Common myeloid progenitor, CD34-positive (primary cell): ENCODE measurements at regions not wholly inside any gene's neighbourhood (a gene's known extent, or its start where the extent isn't known, plus 50 kb on each side); places are given as distances from the start of the nearest gene placed in this dataset.

Experiments
- CTCF ChIA-PET: fragments of 350-600 bp; sonication (Branson Sonifier 250); formaldehyde crosslinking; loops from one replicate; lab custom pipeline; 2021; ENCODE audit warnings: antibody characterized with exemption; lab: Charles Lee
- POLR2A ChIA-PET: fragments of 350-600 bp; sonication (Branson Sonifier 250); formaldehyde crosslinking; loops from one replicate; lab custom pipeline; 2021; ENCODE audit warnings: antibody characterized with exemption; lab: Charles Lee
- DNase-seq, 3 donors: peaks; one replicate each; pipeline versions ENCODE4 v3.0.0 to v3.0.0-alpha.2; 2013
- H3K27ac ChIP-seq, 2 experiments: 1 replicate in 1 of 2; 2 replicates in 1 of 2; pipeline ENCODE4 v1.7.0; 2013; ENCODE audit warnings: inconsistent platforms in 2 of 2, low read length in 2 of 2, mild to moderate bottlenecking in 2 of 2, low read depth in 1 of 2, moderate library complexity in 1 of 2; ENCODE audit not compliant: severe bottlenecking in 2 of 2, insufficient read depth in 1 of 2, poor library complexity in 1 of 2
- H3K27me3 ChIP-seq, 5 experiments: replicated peaks in 2 of 5; 1 replicate in 3 of 5; 2 replicates in 2 of 5; pipeline versions ENCODE4 v1.6.1 to v1.7.0; 2013; ENCODE audit warnings: low read length in 4 of 5, mild to moderate bottlenecking in 2 of 5, moderate library complexity in 2 of 5, inconsistent platforms in 1 of 5; ENCODE audit not compliant: insufficient read depth in 5 of 5, control insufficient read depth in 4 of 5
- H3K36me3 ChIP-seq, 4 experiments: 1 replicate in 2 of 4; 2 replicates in 2 of 4; pipeline versions ENCODE4 v1.6.1 to v1.7.0; 2013; ENCODE audit warnings: low read length in 3 of 4, control low read depth in 1 of 4, mild to moderate bottlenecking in 1 of 4; ENCODE audit not compliant: control insufficient read depth in 4 of 4, insufficient read depth in 4 of 4
- H3K4me1 ChIP-seq, 4 experiments: 1 replicate in 3 of 4; 2 replicates in 1 of 4; pipeline versions ENCODE4 v1.6.1 to v1.7.1; 2013; ENCODE audit warnings: low read length in 3 of 4, mild to moderate bottlenecking in 3 of 4, control low read depth in 1 of 4, inconsistent platforms in 1 of 4, moderate library complexity in 1 of 4; ENCODE audit not compliant: control insufficient read depth in 4 of 4, insufficient read depth in 4 of 4; ENCODE audit errors: control extremely low read depth in 1 of 4
- H3K4me3 ChIP-seq, 7 experiments: 1 replicate in 4 of 7; 2 replicates in 3 of 7; pipeline versions ENCODE4 v1.5.1 to v1.7.0; 2013; ENCODE audit warnings: mild to moderate bottlenecking in 7 of 7, low read length in 6 of 7, moderate library complexity in 6 of 7, inconsistent platforms in 2 of 7, low read depth in 2 of 7, control low read depth in 1 of 7; ENCODE audit not compliant: insufficient read depth in 4 of 7, control insufficient read depth in 1 of 7; ENCODE audit errors: extremely low read depth in 1 of 7
- H3K9me3 ChIP-seq, 5 experiments: 1 replicate in 4 of 5; 2 replicates in 1 of 5; pipeline versions ENCODE4 v1.6.1 to v1.7.1; 2013; ENCODE audit warnings: low read length in 4 of 5, mild to moderate bottlenecking in 2 of 5, inconsistent platforms in 1 of 5, low read depth in 1 of 5, moderate library complexity in 1 of 5; ENCODE audit not compliant: control insufficient read depth in 4 of 5, insufficient read depth in 2 of 5; ENCODE audit errors: control extremely low read depth in 1 of 5
- WGBS: methylation state at CpG from one replicate; pipeline ENCODE4 v1.1.5; 2013; ENCODE audit not compliant: insufficient coverage; 5-methylcytosine and 5-hydroxymethylcytosine counted together

DNA sequence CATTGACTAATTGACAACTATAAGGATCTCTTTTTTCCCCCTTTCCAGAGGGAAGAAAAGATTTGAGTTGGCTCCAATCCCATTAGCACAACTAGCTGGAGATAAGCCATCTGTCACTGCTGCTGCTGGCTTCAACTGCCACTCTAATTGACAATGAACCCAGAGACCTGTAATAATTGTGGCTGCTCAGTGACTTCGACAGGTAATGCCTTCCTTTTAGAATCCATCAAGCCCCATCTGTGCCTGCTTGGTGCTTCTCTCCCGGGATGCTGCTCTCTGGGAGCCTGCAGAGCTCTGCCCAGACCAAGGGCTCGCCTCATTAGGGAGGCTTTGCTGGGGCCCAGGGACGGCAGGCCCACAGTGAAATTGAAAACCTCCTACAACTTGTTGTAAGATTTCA is 376.7 kb upstream of the SOX11 start:
- CTCF ChIA-PET: no interaction called here
- H3K9me3 ChIP-seq: no peaks in the 10 kb centered on the region
- WGBS: 80% methylated on average over 4 of the region's 4 CpGs

GRCh38 chr2:5316001-5316490 is 376.1 kb upstream of the SOX11 start:
- Histone ChIP-seq H3K4me1 (no peaks in the 10 kb centered on the region), H3K36me3 (no peaks in the 10 kb centered on the region), H3K4me3 (no peak overlapping the region), H3K27ac (no peak overlapping the region), H3K27me3 (no peaks in the 10 kb centered on the region), H3K9me3 (no peaks in the 10 kb centered on the region)
- 100% methylated on average over 1 of the region's 1 CpG for WGBS
- CTCF ChIA-PET: no interaction called here
- POLR2A ChIA-PET: no interaction called here
- no peak for DNase-seq

More for the DNA sequence above, 376.7 kb upstream of the SOX11 start:
- H3K4me3 ChIP-seq: no peak overlapping the region
- H3K27ac ChIP-seq: no peak overlapping the region
- no peaks in the 10 kb centered on the region for H3K36me3 ChIP-seq
- DNase-seq: no peak
- no peaks in the 10 kb centered on the region for H3K4me1 ChIP-seq
- no peaks in the 10 kb centered on the region for H3K27me3 ChIP-seq
- POLR2A ChIA-PET: no interaction called here

- H3K27ac ChIP-seq: no peak overlapping the region
- H3K36me3 ChIP-seq: no peaks in the 10 kb centered on the region
- no peak for DNase-seq
- no peaks in the 10 kb centered on the region for H3K9me3 ChIP-seq
- POLR2A ChIA-PET: no interaction called here
- CTCF ChIA-PET: no interaction called here
- H3K4me1 ChIP-seq: no peaks in the 10 kb centered on the region
- H3K4me3 ChIP-seq: no peak overlapping the region
- WGBS: no CpG with 5 or more reads among the region's 1 CpG
- no peaks in the 10 kb centered on the region for H3K27me3 ChIP-seq
Measured at GRCh38 chr2:5319493-5319892, 372.7 kb upstream of the SOX11 start.

DNA sequence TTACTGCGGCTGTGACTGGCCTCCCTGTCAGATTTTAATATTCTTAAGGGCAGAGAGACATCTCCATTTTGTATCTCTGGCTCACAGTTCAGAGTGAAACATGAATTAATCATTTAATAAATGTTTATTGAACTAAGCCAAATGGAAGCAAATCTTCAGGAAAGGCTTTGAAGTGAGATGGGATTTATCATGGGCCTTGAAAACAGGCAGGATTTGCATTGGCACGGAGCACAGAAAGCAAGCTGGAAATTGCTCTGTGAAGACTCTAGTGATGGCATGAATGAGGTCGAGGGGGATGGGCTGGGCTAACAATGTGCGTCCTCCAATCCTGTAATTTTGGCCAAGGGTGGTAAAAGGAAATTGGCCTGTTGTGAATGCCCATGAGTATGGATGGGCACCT is 369.8 kb upstream of the SOX11 start:
- Histone ChIP-seq H3K4me1 (no peaks in the 10 kb centered on the region), H3K27ac (no peak overlapping the region), H3K36me3 (no peaks in the 10 kb centered on the region), H3K9me3 (no peaks in the 10 kb centered on the region), H3K27me3 (no peaks in the 10 kb centered on the region), H3K4me3 (no peak overlapping the region)
- 81% methylated on average over 3 of the region's 4 CpGs for WGBS
- no peak for DNase-seq
- ChIA-PET CTCF (no interaction called here), POLR2A (no interaction called here)

DNA sequence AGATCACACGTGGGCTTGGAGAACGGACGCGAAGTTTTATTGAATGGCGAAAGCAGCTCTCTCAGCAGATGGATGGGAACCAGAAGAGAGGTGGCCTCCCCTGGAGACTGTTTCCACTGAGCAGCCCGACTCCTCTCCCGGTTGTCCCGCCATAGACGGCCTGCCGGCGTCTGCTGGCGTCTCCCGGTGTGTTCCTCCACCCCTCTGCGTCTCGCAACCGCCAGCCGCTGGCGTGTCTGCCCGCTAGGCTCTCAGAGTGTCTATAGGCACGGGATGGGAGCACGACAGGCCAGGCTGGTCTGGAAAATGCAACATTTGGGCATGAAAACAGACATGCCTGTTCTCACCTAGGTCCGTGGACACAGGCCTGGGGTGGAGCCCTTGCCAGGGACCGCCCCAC is 366.7 kb upstream of the SOX11 start:
- CTCF ChIA-PET: no interaction called here
- Histone ChIP-seq H3K4me3 (no peak overlapping the region), H3K36me3 (no peaks in the 10 kb centered on the region), H3K4me1 (no peaks in the 10 kb centered on the region), H3K27me3 (no peaks in the 10 kb centered on the region), H3K27ac (no peak overlapping the region), H3K9me3 (no peaks in the 10 kb centered on the region)
- 92% methylated on average over 23 of the region's 23 CpGs for WGBS
- POLR2A ChIA-PET: no interaction called here
- no peak for DNase-seq

DNA sequence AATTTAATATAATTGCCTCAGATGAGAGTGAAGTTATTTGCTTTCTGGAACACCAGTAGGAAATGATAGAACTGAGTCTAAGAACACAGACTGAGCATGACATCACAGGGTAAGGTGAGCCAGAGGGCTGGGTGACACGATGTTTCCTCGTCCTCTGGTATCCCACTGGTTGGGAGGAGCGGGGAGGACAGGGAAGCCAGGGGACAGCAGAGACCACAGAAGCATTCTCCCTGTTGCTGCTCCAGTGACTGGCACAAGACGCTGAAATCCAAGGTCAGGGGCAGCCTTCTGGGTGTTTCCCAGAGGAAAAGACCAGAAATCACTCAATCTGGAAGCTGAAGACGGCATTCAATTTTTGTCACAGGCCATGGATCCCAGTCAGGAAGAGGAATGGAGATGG is 363.4 kb upstream of the SOX11 start:
- Histone ChIP-seq H3K4me3 (no peak overlapping the region), H3K27ac (no peak overlapping the region), H3K27me3 (no peaks in the 10 kb centered on the region), H3K9me3 (no peaks in the 10 kb centered on the region), H3K4me1 (no peaks in the 10 kb centered on the region), H3K36me3 (no peaks in the 10 kb centered on the region)
- POLR2A ChIA-PET: no interaction called here
- 77% methylated on average over 5 of the region's 5 CpGs for WGBS
- CTCF ChIA-PET: no interaction called here
- DNase-seq: no peak

GRCh38 chr2:5329763-5330162 is 362.4 kb upstream of the SOX11 start:
- no peaks in the 10 kb centered on the region for H3K27me3 ChIP-seq
- CTCF ChIA-PET: no interaction called here
- POLR2A ChIA-PET: no interaction called here
- no peaks in the 10 kb centered on the region for H3K4me1 ChIP-seq
- no peak overlapping the region for H3K4me3 ChIP-seq
- DNase-seq: no peak
- H3K27ac ChIP-seq: no peak overlapping the region
- no peaks in the 10 kb centered on the region for H3K36me3 ChIP-seq
- no peaks in the 10 kb centered on the region for H3K9me3 ChIP-seq
- WGBS: 100% methylated on average over 2 of the region's 3 CpGs
